Neural progenitor cell (in vitro differentiated cells): ENCODE measurements at regions not wholly inside any gene's neighbourhood (a gene's known extent, or its start where the extent isn't known, plus 50 kb on each side); places are given as distances from the start of the nearest gene placed in this dataset.

Experiments used
- EZH2phosphoT487 ChIP-seq: fragments of 200-600 bp; sonication (generic); IDR thresholded peaks from 2 replicates; pipeline ENCODE4 v1.6.1; 2017; ENCODE audit warnings: antibody characterized with exemption
- TF ChIP-seq, protein P1 (sequence below): fragments of 200-600 bp; sonication (generic); IDR thresholded peaks from 2 replicates; pipeline ENCODE4 v1.5.1; 2017; ENCODE audit warnings: antibody characterized with exemption, mild to moderate bottlenecking

GRCh38 chr17:63223212-63223911 lies 222.7 kb downstream of the CYB561 start:
- TF ChIP-seq, protein P1, sequence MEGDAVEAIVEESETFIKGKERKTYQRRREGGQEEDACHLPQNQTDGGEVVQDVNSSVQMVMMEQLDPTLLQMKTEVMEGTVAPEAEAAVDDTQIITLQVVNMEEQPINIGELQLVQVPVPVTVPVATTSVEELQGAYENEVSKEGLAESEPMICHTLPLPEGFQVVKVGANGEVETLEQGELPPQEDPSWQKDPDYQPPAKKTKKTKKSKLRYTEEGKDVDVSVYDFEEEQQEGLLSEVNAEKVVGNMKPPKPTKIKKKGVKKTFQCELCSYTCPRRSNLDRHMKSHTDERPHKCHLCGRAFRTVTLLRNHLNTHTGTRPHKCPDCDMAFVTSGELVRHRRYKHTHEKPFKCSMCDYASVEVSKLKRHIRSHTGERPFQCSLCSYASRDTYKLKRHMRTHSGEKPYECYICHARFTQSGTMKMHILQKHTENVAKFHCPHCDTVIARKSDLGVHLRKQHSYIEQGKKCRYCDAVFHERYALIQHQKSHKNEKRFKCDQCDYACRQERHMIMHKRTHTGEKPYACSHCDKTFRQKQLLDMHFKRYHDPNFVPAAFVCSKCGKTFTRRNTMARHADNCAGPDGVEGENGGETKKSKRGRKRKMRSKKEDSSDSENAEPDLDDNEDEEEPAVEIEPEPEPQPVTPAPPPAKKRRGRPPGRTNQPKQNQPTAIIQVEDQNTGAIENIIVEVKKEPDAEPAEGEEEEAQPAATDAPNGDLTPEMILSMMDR, result no peak
- no peak for TF ChIP-seq EZH2phosphoT487
